GM19324 (cell line): ENCODE measurements at regions not wholly inside any gene's neighbourhood (a gene's known extent, or its start where the extent isn't known, plus 50 kb on each side); places are given as distances from the start of the nearest gene placed in this dataset.
"Not testable (repeated sequence)": the region's sequence is repeated elsewhere in the genome, so short reads cannot be mapped to it uniquely, and the experiment has no call there.

ENCODE experiments used
- ATAC-seq: cut with Tn5 transposase; IDR thresholded peaks from one replicate; pipeline ENCODE4 v1.9.1; 2021; ENCODE audit warnings: mild to moderate bottlenecking, moderate library complexity; ENCODE audit not compliant: unreplicated experiment, low FRiP score

- no peak for ATAC-seq
Observed at GRCh38 chr4:38534344-38535045, 129.5 kb upstream of the KLF3 start.

GRCh38 chr4:38535071-38535470 is 128.9 kb upstream of the KLF3 start:
- ATAC-seq: not testable (repeated sequence)

DNA sequence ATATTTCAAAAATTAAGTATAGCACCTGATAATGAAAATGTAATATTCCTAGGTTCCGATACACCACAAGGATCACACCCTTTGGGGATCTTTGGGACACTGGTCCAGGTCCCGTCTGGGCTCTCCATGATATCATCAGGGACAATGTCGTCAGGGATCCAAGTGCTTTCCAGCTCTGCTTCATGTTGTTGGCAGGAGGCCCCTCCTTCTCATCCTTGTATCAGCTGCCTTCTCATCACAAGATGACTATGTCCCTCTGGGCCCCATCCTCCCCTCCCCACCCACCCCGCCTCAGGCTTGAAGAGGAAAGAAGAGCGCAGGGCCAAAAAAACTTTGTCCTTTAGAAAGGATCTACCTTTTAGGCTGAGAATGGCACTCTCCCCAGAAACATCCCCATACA is 128.3 kb upstream of the KLF3 start:
- no peak for ATAC-seq

DNA sequence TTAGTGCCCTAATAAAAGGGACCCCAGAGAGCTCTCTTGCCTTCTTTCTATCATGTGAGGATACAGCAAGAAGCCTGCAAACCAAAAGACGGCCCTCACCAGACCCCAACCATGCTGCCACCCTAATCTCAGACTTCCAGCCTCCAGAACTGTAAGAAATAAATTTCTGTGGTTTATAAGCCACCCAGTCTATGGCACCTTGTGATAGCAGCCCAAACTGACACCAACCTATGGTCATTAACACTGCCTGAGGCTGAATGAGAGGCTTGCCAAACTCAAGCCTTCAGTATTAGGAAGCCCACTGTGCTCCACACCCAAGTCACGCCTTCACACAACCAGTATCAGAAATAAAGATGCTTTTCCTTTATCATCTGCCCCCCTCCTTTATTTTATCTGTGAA is 127.3 kb upstream of the KLF3 start:
- no peak for ATAC-seq

DNA sequence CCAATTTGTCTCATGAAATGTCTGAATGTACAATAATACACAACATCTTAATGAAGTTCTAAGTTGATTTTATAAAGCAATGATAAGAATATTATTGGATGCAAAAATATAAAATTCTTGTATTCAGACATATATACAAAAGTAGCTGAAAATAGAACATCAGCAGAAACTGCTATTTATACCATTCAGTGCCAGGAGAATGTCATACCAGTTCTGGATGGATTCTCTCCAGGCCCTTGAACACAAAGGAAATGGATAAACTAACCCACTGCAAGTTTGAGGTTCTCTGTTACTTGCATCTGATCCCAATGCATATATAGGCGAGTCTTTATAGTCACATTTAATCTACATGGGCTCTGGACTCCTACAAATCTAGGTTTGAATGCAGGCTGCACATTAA is 126.3 kb upstream of the KLF3 start:
- ATAC-seq: no peak

- no peak for ATAC-seq
Observed at GRCh38 chr4:38538517-38538916, 125.5 kb upstream of the KLF3 start.

DNA sequence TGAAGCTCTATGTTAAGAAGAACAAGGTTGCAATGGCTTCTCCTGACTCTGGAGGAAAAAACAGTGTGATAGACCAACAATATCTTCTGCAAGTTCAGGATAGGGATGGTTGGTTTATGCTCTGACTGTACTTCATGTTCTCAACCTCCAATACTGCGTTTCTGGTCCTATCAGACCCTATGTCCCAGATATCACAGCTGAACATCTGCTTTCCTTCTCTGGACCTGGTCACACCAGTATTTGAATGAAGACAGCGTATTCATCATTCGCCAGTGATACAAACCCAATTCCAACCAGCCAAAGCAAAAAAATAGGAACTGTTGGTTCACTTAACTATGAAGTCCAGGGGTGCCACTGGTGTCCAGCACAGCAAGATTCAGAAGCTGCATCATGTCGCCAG is 124.5 kb upstream of the KLF3 start:
- no peak for ATAC-seq

DNA sequence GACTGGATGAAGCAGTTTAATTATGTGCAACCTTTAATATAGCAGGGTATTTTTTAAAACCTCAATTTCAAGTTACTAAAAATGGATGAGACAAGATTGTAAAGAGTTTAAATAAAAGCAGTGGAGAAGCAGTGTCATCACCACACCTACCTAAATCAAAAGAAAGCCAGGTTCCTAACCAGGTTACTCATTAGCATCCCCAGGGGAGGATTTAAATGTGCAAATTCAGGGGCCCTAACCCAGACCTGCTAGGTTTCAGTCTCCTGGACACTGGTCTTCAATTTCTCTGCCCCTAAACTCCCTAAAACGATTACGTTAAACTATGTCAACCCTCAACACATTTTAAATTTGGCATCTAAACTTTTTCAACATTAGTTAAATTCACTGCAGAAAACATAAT is 116.9 kb upstream of the KLF3 start:
- no peak for ATAC-seq

GRCh38 chr4:38548256-38548655 is 115.7 kb upstream of the KLF3 start:
- ATAC-seq: no peak

- ATAC-seq: no peak
Observed at GRCh38 chr4:38559374-38559773, 104.6 kb upstream of the KLF3 start.

DNA sequence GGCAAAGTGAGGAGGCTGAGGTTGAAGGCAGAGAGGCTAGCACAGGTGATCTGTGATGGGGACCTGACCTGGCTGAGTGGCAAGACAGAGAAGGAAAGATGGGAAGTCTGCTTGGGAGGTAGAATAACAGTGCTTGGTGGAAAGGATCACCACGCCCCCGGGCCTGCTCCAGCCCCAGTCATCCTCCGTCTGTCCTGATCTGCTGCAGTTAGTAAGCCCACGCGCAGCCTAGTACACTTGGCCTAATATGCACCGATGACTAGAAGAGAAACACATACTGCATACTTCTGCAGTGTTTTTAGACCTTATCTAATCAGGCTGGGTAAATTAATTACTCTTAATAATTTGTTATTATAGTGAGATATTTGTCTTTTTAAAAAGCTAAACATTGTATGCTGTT is 103.7 kb upstream of the KLF3 start:
- no peak for ATAC-seq

DNA sequence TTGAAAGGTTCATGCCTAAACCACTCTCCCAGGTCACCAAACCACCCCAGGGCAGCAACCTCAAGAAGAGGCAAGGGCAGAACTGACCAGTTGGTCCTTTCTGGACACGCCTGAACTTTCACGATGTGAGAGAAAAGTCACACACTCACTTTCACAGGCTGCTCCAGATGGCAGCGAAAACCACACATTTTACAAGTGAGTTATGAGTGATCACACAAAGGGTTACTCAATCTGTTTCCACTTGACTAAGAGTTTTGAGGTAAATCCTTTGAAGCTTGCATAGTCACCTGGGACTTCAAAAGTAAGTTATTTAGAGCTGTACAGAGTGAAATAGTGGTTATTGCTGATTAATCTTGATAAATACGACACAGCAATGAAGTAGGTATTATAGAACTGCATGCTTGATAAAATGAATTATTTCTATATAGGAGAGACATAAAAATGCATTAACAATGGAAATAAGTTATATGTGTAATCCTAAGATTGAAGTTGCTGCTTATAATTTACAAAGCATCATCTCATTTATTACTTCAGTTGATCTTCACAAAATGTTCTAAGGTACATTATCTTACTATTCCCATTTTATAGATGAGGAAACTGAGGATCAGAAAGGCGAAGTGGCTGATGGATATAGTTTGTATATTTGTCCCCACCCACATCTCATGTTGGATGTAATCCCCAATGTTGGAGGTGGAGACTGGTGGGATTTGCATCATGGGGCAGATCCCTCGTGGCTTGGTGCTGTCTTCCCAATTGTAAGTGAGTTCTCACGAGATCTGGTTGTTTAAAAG is 103.0 kb upstream of the KLF3 start:
- no peak for ATAC-seq

- no peak for ATAC-seq
Observed at GRCh38 chr4:38562751-38563198, 101.2 kb upstream of the KLF3 start.

DNA sequence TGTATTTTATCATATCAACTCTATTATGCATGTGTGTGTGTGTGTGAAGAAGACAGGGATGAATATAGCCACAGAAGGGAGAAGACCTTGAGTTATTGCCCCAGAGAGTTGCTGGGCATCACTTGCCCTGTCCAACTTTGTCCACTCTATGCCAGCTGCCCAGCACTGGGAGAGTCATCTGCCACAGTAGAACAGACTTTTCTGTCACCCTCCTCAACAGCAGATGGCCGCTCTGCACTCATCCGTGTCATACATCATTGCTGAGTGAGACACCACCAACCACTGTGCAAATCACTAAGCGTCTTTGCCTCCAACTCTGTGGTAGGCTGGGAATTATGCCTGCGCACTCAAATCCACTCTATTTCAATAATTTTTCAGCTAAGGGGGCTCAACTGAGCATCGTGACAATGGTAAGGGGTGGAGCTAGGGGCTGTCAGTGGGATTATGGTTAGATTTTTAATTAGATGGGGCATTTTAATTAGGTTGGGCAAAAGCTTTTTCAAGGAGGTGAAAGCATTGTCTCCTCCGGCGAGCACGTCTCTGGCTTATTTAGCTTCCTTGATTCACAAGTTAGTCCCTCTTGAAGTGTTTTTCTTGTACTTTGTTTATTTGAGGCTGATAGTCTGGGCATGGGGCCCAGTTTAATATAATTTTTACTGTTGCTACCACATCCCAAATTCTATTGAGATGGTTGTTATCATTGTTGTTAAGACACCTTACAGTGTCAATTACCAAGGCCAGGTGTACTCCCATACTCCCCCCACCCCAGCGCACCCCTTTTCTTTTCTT is 100.1 kb upstream of the KLF3 start:
- no peak for ATAC-seq

DNA sequence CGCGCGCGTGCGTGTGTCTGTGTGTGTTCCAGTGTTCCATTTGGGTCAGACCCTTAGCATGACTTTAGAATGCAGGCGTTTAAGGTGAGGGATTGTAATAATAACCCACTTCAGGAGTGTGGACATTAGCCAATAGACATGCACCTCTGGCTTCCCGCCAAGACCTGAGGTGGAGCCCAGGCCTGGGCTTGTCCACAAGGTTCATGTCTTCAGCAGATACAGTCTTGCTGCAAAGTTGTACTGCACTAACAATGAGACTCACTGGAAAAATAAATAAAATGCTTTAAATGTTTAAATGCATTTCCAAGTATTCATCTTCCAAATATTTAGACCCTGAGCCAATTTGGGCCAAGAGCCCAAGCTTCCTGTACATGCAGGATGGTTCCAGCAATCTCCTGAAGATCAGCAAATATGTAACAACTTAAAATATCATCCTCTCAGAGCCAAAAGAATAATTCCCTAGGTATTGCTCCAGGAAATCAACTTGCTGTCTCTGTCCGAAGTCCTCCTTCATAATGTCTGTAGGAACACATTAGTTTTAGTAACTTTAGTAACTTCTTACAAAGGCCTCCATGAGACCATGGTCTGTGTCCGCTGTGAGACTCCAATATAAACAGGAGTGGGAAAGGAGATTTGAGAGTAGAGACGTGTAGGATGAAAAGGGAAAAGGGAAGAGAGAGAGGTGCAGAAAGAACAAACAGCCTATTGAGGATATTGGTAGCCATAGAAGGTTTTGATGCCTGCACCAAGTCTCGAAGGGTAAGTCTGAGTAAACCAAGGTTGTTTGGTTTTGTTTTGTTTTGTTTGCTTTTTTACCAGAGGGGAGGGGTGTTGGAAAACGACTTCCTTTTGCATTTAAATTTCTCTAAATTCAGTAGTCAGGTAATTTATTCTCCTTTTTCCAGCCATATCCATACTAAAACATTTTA is 98.5 kb upstream of the KLF3 start:
- no peak for ATAC-seq

DNA sequence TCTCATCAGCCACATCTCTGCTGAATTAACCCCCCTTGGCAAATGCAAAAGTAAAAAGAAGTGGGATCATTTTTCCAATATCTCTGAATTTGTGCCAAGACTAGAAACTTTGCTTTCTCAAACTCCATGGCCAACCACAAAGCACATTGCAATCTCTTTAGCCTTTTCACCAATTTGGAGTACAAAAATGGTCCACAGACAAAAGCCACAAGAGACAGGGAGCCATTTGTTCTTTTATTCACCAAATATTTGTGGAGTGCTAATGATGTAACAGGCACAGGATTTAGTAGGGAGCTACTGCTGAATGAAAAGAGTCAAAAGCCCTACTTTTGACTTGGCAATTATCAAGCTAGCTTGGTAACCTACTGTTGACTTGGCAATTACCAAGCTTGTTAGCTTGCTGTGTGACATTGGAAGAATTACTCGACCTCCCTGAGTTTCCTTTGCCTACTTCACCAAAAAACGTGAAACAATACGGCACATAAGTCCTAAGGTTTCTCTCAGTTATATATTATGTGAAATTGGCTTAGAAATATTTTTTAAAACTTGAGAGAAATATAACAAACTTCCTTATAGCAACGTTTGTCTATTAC is 97.1 kb upstream of the KLF3 start:
- ATAC-seq: no peak

DNA sequence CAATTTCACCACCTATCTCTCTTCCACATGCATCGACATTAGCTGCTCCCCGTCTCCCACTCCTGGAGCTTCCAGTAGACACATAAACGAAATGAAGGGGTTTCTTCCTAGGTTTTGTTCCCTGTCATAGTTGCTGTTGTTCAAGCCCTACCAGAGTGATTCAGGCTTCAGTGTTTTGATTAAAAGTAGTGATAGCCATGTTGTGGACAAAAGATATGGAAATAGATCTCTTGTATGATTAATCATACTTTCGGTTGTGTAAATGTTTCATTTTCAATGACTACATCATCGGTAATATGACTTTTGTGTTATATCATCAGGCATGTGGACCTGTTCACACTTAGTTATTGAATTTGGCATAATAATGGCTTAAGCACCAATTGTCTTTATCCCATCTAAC is 96.5 kb upstream of the KLF3 start:
- no peak for ATAC-seq

DNA sequence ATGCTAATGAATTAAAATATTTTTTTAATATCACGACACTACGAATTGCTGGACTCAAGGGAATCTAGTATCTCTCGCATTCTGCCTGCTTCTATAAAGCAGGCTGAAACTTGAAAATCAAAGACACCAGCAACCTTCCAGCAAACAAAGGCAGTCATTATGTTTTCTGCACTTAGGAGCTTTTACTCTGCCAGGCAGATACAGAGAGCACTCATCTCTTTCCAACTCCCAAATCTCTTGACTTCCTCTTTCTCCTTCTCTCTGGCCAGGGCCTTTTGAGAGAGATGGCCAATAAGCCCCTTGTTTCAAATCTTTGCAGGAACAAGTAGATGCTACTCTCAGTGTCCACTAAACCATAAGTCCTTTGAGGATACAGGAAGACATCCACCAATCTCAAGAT is 95.2 kb upstream of the KLF3 start:
- no peak for ATAC-seq

DNA sequence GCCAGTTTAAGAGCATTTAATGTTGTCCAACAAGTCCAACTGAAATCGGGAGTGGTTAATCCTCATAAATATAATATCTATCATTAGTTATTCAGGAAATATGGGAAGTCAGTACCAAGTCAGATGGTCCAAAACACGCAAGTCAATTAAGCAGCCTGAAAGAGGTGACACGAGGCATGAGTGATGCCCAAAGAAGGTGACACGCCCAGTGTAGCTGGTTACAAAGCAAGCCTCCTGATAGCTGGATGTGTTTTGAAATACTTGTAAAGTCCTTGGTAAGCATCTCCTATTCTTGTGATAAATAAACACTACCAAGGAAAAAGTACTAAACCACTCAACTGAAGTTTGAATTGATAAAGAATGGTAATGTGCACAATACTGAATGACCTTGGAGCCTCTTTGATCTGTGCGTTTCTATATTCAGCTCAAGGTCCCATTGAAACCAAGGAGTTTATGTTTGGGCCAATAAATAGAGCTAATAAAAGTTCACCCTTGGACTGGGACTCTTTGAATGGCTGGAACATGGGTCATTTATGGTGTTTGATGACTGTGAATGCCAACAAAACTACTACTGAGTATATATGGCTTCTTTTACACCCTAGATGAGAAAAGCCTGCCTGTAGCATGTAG is 93.2 kb upstream of the KLF3 start:
- no peak for ATAC-seq
